ENCODE measurements at regions not wholly inside any gene's neighbourhood (a gene's known extent, or its start where the extent isn't known, plus 50 kb on each side); places are given as distances from the start of the nearest gene placed in this dataset.

GRCh38 chrX:11949291-11949690 is 189.0 kb upstream of the FRMPD4 start:
- peaks cover 0 to 8% of the 10 kb centered on the region in 2 experiments; a peak in 2 of 4 replicates for H3K4me1 Mint-ChIP-seq
- no peaks in the 10 kb centered on the region for H3K9me3 ChIP-seq (ENCODE audit: control insufficient read depth, low read depth, low read length)
- H3K9ac ChIP-seq (ENCODE audit: extremely low read depth, insufficient read length, low read length): no peak overlapping the region
- H3K4me1 ChIP-seq (ENCODE audit: insufficient read depth, low read length): no peaks in the 10 kb centered on the region
- no peak overlapping the region for H4K8ac ChIP-seq (replicated peaks; ENCODE audit: insufficient read length, low read depth, low read length)
- H3K23ac ChIP-seq (ENCODE audit: insufficient read length, low read depth, low read length): no peak overlapping the region
- WGBS (ENCODE audit: extremely low coverage, insufficient read length, low lambda C conversion rate): no CpG with 5 or more reads among the region's 1 CpG
- no peak overlapping the region for H4K91ac ChIP-seq (ENCODE audit: insufficient read length, low read depth, low read length)
- no peaks in the 10 kb centered on the region for H3K23me2 ChIP-seq (ENCODE audit: insufficient read length, low read depth, low read length, poor library complexity, severe bottlenecking)
- H4K20me1 ChIP-seq (ENCODE audit: control insufficient read depth, insufficient read depth, insufficient read length): no peaks in the 10 kb centered on the region
- no peak overlapping the region for H4K5ac ChIP-seq (ENCODE audit: insufficient read length, low read depth, low read length)
- TF ChIP-seq, protein P1, sequence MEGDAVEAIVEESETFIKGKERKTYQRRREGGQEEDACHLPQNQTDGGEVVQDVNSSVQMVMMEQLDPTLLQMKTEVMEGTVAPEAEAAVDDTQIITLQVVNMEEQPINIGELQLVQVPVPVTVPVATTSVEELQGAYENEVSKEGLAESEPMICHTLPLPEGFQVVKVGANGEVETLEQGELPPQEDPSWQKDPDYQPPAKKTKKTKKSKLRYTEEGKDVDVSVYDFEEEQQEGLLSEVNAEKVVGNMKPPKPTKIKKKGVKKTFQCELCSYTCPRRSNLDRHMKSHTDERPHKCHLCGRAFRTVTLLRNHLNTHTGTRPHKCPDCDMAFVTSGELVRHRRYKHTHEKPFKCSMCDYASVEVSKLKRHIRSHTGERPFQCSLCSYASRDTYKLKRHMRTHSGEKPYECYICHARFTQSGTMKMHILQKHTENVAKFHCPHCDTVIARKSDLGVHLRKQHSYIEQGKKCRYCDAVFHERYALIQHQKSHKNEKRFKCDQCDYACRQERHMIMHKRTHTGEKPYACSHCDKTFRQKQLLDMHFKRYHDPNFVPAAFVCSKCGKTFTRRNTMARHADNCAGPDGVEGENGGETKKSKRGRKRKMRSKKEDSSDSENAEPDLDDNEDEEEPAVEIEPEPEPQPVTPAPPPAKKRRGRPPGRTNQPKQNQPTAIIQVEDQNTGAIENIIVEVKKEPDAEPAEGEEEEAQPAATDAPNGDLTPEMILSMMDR (conservative IDR thresholded peaks at IDR 0.05): no peak
- H2BK20ac ChIP-seq (ENCODE audit: low read depth, low read length, poor library complexity, severe bottlenecking): no peak overlapping the region
- no peak overlapping the region for H3K27ac ChIP-seq (ENCODE audit: insufficient read length, low read depth, low read length)
- no peak overlapping the region for H3K56ac ChIP-seq (ENCODE audit: insufficient read length, low read depth, low read length)
- no peaks in the 10 kb centered on the region for H3K27me3 ChIP-seq (ENCODE audit: insufficient read depth, low read length)
- H2BK15ac ChIP-seq (ENCODE audit: low read depth, low read length): no peak overlapping the region
- H3K36me3 Mint-ChIP-seq (ENCODE audit: insufficient read depth in 1 of 3, low read depth in 3 of 3): peaks cover 0 to 2% (median 0%) of the 10 kb centered on the region in 3 experiments; a peak in 4 of 7 replicates
- no peak overlapping the region for H3T11ph ChIP-seq (ENCODE audit: low read length)
- H3K27me3 Mint-ChIP-seq (ENCODE audit: low read depth): 0 out of 2 replicates have a peak, but pooled peaks cover 1% of the 10 kb centered on the region
- no peak overlapping the region for H3K18ac ChIP-seq (ENCODE audit: insufficient read length, low read depth, low read length)
- H2AFZ ChIP-seq (ENCODE audit: low read length): no peak overlapping the region
- no peak overlapping the region for H2BK12ac ChIP-seq (ENCODE audit: insufficient read length, low read depth, low read length)
- no peak overlapping the region for H3K4ac ChIP-seq (ENCODE audit: low read depth, low read length)
- no peak overlapping the region for H2AK5ac ChIP-seq (ENCODE audit: insufficient read length, low read length)
- no peak overlapping the region for H2BK5ac ChIP-seq (ENCODE audit: insufficient read length, low read length)
- no peak overlapping the region for H3K4me3 Mint-ChIP-seq
- H2BK120ac ChIP-seq (ENCODE audit: low read depth, low read length, poor library complexity, severe bottlenecking): no peak overlapping the region
- H3K27ac Mint-ChIP-seq: no peak overlapping the region
- H3K79me2 ChIP-seq (ENCODE audit: insufficient read depth, low read length): no peaks in the 10 kb centered on the region
- H3K14ac ChIP-seq (ENCODE audit: insufficient read depth, low read length): no peak overlapping the region
- H3K4me2 ChIP-seq (ENCODE audit: insufficient read depth, insufficient read length, low read length): no peak overlapping the region
- H3K79me1 ChIP-seq (ENCODE audit: insufficient read depth, low read depth, low read length, poor library complexity, severe bottlenecking): no peaks in the 10 kb centered on the region
- peaks cover 74 to 75% of the 10 kb centered on the region in 2 experiments for H3K9me3 Mint-ChIP-seq
- no peak for DNase-seq

All from H9 (cell line).